GM18505 (cell line): ENCODE measurements at regions not wholly inside any gene's neighbourhood (a gene's known extent, or its start where the extent isn't known, plus 50 kb on each side); places are given as distances from the start of the nearest gene placed in this dataset.
"Not testable (repeated sequence)": the region's sequence is repeated elsewhere in the genome, so short reads cannot be mapped to it uniquely, and the experiment has no call there.

Experiments used
- ATAC-seq: cut with Tn5 transposase; IDR thresholded peaks from one replicate; pipeline ENCODE4 v1.9.1; 2021; ENCODE audit not compliant: unreplicated experiment
- POLR2A ChIP-seq: IDR thresholded peaks from 4 replicates; pipeline ENCODE4 v1.6.1; 2011; ENCODE audit warnings: borderline replicate concordance; ENCODE audit not compliant: insufficient read depth, insufficient read length; ENCODE audit errors: extremely low read depth

- no peak for ATAC-seq
- no peak for TF ChIP-seq POLR2A
Observed at GRCh38 chr1:118828038-118828437, 160.1 kb downstream of the TBX15 start.

GRCh38 chr1:118827636-118828035, 160.5 kb downstream of the TBX15 start:
- no peak for TF ChIP-seq POLR2A
- no peak for ATAC-seq

DNA sequence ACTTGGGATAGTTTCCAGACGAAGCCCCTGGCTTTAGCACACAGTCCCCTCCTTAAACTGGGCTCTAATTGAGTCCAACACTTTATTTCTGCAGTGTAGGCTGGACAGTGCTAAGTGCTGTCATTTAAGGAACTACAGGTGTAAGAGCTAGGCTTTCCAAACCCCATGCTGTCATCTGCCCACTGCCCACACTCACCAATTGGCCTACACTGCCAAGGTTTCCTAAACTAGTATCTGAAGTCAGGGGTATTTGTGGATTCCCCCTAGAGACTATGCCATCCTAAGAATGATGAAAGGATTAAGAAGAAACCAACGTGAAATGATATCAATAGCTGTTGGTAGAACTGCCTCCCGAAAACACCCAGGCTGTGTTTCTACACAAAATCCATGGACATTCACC, 160.9 kb downstream of the TBX15 start:
- TF ChIP-seq POLR2A, result no peak

DNA sequence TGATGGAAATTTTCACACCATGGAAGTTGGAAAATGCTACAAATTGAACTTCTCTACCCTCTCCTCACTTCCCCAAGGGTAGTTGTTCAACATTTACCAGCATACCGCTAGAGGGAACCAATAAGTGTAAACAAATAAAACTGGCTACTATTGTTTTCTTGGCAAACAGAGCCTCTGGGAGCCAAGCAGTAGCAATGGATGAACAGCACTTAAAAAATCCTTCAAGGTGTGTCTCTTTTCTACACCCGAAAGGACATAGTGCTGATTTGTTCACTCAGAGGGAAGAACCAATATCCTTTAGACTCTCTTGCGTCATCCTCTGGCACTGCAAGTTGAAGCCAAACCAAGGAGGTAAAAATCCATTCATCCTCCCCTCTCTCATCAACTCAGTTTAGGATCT, 161.5 kb downstream of the TBX15 start:
- no peak for TF ChIP-seq POLR2A
- ATAC-seq, result no peak

More for the DNA sequence above, 160.9 kb downstream of the TBX15 start:
- no peak for ATAC-seq

GRCh38 chr1:118825619-118826018, 162.5 kb downstream of the TBX15 start:
- TF ChIP-seq POLR2A, result no peak
- no peak for ATAC-seq

DNA sequence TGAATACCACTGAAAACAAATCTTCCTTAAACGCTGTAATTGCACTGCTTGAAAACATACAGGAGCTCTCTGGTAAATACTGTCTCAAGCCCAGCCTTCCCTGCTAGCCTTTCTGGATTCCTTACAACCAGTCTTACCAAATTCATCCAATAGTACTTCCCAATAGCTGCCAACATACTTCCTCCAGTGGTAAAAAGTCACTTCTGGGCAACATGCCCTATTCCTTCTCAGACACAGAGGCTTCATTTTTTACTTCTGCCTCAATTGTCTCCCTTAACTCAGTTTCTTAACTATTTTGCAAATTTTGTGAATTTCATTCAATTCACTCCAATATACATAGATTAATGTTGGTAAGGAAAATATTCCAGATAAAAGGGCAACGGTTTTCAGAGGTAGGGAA, 166.3 kb downstream of the TBX15 start:
- no peak for TF ChIP-seq POLR2A
- no peak for ATAC-seq

DNA sequence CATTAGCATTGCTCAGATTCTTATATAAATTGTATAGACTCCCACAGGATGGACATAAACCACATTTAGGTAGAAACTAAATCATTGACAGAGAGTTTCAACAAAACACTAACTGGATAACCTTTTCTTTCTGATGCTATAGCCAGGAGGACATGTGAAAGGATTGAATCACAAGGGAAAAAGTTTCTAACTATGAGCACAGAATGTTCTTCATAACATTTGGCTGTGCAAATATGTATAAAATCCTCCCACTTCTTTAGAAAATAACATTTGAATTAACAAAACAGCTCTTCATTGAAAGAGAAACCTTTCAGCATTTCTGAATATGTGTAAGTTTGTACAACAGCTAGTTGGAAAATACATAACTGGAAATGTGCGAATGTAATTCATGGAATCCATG, 167.3 kb downstream of the TBX15 start:
- TF ChIP-seq POLR2A, result no peak
- ATAC-seq, result no peak

GRCh38 chr1:118815909-118816308, 172.2 kb downstream of the TBX15 start:
- TF ChIP-seq POLR2A, result no peak
- ATAC-seq, result no peak

DNA sequence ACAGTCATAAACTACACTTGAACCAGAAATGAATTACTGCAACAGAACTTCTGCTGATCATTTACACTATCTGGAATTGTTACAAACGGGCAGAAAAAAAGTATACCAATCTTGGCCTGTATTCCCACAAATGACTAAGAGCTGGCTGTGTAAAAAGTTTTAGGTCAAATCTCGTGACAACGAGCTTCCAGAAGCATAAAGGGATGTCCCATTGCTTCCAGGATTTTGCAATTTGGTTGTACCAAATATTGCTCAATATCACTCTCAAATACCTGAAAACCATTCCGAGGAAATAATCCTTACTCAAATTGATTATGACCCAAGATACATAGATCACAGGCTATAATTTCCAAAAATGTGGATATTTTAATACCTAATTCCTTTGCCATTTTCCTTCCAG, 175.6 kb downstream of the TBX15 start:
- no peak for TF ChIP-seq POLR2A
- ATAC-seq, result no peak

- no peak for TF ChIP-seq POLR2A
- ATAC-seq, result no peak
Observed at GRCh38 chr1:118811156-118811555, 177.0 kb downstream of the TBX15 start.

DNA sequence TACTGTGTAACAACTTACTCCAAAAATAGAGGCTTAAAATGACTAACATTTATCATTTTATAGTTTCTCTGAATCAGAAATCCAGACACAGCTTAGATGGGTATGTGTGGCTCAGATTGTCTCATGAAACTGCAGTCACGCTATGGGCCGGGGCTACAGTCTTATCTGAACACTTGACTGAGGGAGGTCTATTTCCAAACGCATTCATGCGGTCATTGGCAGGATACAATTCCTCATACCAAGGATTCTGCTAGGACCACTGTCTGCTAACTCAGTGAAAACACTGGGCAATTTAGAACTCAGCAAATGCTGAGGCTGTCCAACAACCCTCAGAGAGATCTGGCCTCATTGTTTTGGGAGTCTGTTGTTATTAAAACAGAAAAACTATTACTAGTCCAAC, 178.6 kb downstream of the TBX15 start:
- no peak for ATAC-seq
- no peak for TF ChIP-seq POLR2A

GRCh38 chr1:118803128-118803527, 185.0 kb downstream of the TBX15 start:
- ATAC-seq, result not testable (repeated sequence)

DNA sequence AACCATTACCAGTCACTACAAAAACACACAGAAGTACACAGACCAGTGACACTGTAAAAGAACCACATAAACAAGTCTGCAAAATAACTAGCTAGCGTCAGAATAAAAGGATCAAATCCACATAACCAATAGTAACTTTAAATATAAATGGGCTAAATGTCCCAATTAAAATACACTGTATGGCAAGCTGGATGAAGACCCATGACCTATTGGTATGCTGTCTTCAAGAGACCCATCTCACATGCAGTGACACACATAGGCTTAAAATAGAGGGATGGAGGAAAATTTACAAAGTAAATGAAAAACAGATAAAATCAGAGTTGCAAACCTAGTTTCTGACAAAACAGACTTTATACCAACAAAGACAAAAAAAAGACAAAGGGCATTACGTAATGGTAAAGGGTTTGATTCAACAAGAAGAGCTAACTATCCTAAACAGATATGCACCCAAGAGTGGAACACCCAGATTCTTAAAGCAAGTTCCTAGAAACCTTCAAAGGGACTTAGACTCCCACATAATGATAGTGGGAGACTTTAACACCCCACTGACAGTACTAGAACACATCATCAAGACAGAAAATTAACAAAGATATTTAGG, 196.9 kb downstream of the TBX15 start:
- no peak for ATAC-seq
- TF ChIP-seq POLR2A, result no peak

- TF ChIP-seq POLR2A, result no peak
- ATAC-seq, result no peak
Observed at GRCh38 chr1:118788463-118788862, 199.7 kb downstream of the TBX15 start.

GRCh38 chr1:118786454-118787155, 201.5 kb downstream of the TBX15 start:
- no peak for TF ChIP-seq POLR2A
- no peak for ATAC-seq

DNA sequence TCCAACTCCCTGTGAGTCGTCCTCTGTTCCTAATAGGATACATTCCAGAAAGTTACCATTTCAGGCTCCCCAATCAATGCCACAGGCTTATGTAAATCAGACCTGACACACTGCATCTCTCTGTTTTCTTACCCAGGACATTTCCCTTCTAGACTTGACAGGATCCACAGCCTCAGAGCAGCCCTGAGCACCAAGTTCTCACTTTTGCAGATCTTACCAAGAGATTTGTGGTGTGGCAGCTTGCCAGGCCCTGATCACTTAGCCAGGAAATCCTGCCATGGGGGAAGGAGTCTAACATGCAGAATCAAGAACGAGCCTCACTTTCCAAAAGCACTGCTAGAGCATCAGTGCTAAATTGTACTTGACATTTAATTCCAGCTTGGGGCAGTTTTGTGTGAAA, 202.9 kb downstream of the TBX15 start:
- TF ChIP-seq POLR2A, result no peak
- no peak for ATAC-seq
